ENCODE measurements at regions not wholly inside any gene's neighbourhood (a gene's known extent, or its start where the extent isn't known, plus 50 kb on each side); places are given as distances from the start of the nearest gene placed in this dataset.

DNA sequence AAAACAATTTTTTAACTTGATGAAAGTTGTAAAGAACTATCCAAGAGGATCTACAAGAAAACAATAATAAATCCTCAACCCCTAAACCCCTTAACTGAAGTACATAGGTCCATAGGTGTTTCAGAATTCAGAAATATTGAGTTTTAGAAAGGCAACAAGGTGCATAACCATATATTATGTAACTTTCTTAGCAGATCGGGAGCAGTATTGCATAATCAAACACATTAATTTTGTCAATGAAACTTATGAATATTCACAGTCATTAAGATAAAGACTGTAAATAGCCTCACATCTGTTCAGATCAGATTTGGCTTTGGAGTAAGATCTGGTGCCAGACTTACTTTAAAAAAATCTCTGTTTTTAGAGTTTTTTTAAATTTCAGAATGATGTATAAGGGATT lies 647.1 kb upstream of the FLRT2 start:
- WGBS: 62% methylated on average over 1 of the region's 1 CpG
- H3K36me3 ChIP-seq: no peaks in the 10 kb centered on the region
- H3K27ac ChIP-seq: no peak overlapping the region
- intact Hi-C loops (cut with DNase I): no loop called here
- no peak overlapping the region for H3K4me3 ChIP-seq
- no peaks in the 10 kb centered on the region for H3K9me3 ChIP-seq
- TF ChIP-seq POLR2A (IDR thresholded peaks at IDR 0.05) (no peak), POLR2AphosphoS5 (IDR thresholded peaks at IDR 0.05) (no peak)
- TF ChIP-seq, protein P1, sequence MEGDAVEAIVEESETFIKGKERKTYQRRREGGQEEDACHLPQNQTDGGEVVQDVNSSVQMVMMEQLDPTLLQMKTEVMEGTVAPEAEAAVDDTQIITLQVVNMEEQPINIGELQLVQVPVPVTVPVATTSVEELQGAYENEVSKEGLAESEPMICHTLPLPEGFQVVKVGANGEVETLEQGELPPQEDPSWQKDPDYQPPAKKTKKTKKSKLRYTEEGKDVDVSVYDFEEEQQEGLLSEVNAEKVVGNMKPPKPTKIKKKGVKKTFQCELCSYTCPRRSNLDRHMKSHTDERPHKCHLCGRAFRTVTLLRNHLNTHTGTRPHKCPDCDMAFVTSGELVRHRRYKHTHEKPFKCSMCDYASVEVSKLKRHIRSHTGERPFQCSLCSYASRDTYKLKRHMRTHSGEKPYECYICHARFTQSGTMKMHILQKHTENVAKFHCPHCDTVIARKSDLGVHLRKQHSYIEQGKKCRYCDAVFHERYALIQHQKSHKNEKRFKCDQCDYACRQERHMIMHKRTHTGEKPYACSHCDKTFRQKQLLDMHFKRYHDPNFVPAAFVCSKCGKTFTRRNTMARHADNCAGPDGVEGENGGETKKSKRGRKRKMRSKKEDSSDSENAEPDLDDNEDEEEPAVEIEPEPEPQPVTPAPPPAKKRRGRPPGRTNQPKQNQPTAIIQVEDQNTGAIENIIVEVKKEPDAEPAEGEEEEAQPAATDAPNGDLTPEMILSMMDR (IDR thresholded peaks at IDR 0.05): no peak
- DNase-seq (ENCODE audit: low spot score): no peak
- H3K4me1 ChIP-seq (replicated peaks): no peaks in the 10 kb centered on the region
- no peaks in the 10 kb centered on the region for H3K27me3 ChIP-seq (replicated peaks; ENCODE audit: insufficient read depth)

- intact Hi-C loops (cut with DNase I): no loop called here
- Histone ChIP-seq H3K4me1 (replicated peaks) (no peaks in the 10 kb centered on the region), H3K27me3 (replicated peaks; ENCODE audit: insufficient read depth) (no peaks in the 10 kb centered on the region), H3K4me3 (no peak overlapping the region), H3K9me3 (no peaks in the 10 kb centered on the region), H3K36me3 (no peaks in the 10 kb centered on the region), H3K27ac (no peak overlapping the region)
- TF ChIP-seq POLR2A (IDR thresholded peaks at IDR 0.05) (no peak), POLR2AphosphoS5 (IDR thresholded peaks at IDR 0.05) (no peak)
- TF ChIP-seq, protein P1 (IDR thresholded peaks at IDR 0.05): no peak
- WGBS: 91% methylated on average over 3 of the region's 3 CpGs
- DNase-seq (ENCODE audit: low spot score): no peak
These were observed 644.9 kb upstream of the FLRT2 start for GRCh38 chr14:84885061-84885460.

GRCh38 chr14:84891404-84891803 lies 638.5 kb upstream of the FLRT2 start:
- intact Hi-C loops (cut with DNase I): no loop called here
- no peaks in the 10 kb centered on the region for H3K36me3 ChIP-seq
- no peaks in the 10 kb centered on the region for H3K27me3 ChIP-seq (replicated peaks; ENCODE audit: insufficient read depth)
- TF ChIP-seq POLR2A (IDR thresholded peaks at IDR 0.05): no peak
- TF ChIP-seq, protein P1 (IDR thresholded peaks at IDR 0.05): no peak
- TF ChIP-seq POLR2AphosphoS5 (IDR thresholded peaks at IDR 0.05): no peak
- no peak overlapping the region for H3K27ac ChIP-seq
- no peaks in the 10 kb centered on the region for H3K9me3 ChIP-seq
- no peaks in the 10 kb centered on the region for H3K4me1 ChIP-seq (replicated peaks)
- DNase-seq (ENCODE audit: low spot score): no peak
- no peak overlapping the region for H3K4me3 ChIP-seq

DNA sequence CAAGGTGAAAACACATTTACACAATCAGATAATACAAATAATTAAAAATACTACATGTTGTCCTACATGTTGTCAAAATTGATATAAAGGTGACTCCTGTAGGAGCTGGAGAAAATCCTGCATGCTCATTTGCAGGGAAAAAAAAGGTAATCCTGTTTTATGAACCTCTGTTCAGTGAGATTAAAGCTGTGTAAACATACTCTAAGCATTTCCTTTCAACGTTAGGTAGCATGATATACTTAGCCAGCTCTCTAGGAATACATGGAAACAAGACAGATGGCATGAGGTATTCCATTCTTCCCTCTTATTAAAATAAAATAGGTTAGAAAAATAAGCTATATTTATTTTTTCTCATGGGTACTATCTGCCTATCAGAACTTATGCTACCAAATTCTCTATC lies 635.7 kb upstream of the FLRT2 start:
- 14% methylated on average over 1 of the region's 1 CpG for WGBS
- Histone ChIP-seq H3K4me1 (replicated peaks) (no peaks in the 10 kb centered on the region), H3K9me3 (no peaks in the 10 kb centered on the region), H3K36me3 (no peaks in the 10 kb centered on the region), H3K27ac (no peak overlapping the region), H3K27me3 (replicated peaks; ENCODE audit: insufficient read depth) (no peaks in the 10 kb centered on the region), H3K4me3 (no peak overlapping the region)
- DNase-seq (ENCODE audit: low spot score): no peak
- intact Hi-C loops (cut with DNase I): no loop called here
- TF ChIP-seq, protein P1 (IDR thresholded peaks at IDR 0.05): no peak
- TF ChIP-seq POLR2A (IDR thresholded peaks at IDR 0.05) (no peak), POLR2AphosphoS5 (IDR thresholded peaks at IDR 0.05) (no peak)

DNA sequence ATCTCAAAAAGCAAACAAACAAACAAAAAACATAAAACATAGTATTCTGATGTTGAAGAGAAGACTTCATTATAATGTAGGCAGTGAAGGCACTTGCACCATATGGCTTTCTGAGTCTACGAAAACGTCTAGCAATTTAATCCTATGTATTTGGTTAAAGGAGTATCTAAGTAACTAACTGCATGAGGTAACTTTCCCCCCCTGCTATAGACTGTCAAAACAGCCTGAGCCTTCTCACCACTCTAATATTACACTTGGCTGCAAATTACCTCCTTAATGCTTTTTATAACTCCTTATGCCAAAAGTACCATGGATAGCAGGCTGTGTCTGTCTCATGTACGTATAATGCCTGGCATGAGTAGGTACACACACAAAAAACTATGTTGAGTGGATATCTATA lies 607.6 kb upstream of the FLRT2 start:
- no peaks in the 10 kb centered on the region for H3K27me3 ChIP-seq (replicated peaks; ENCODE audit: insufficient read depth)
- 64% methylated on average over 3 of the region's 3 CpGs for WGBS
- no peak overlapping the region for H3K4me3 ChIP-seq
- no peaks in the 10 kb centered on the region for H3K36me3 ChIP-seq
- no peak for DNase-seq (ENCODE audit: low spot score)
- intact Hi-C loops (cut with DNase I): no loop called here
- TF ChIP-seq, protein P1 (IDR thresholded peaks at IDR 0.05): no peak
- TF ChIP-seq POLR2A (IDR thresholded peaks at IDR 0.05) (no peak), POLR2AphosphoS5 (IDR thresholded peaks at IDR 0.05) (no peak)
- H3K4me1 ChIP-seq (replicated peaks): no peaks in the 10 kb centered on the region
- H3K9me3 ChIP-seq: no peaks in the 10 kb centered on the region
- H3K27ac ChIP-seq: no peak overlapping the region

Data from prostate gland (tissue), 2 donors.